ENCODE measurements at regions not wholly inside any gene's neighbourhood (a gene's known extent, or its start where the extent isn't known, plus 50 kb on each side); places are given as distances from the start of the nearest gene placed in this dataset.

DNA sequence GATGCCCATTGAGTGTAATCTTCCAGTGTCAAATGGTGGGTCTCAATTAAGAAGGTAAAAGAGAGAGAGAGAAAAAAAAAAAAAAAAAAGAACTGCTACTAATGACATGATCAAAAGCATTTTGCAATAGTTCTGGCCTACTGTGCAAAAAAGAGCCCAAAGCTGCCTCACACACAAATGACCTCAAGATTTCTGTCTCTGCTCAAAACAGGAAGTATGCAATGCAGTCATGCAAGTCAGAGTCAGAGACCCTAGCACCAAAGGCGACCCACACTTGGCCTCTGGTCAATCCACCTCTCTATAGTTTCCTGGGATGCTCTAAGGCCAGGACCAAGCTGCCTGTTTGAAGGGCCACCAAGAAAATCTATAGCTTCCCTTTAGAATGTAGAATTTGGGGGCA, 323.5 kb downstream of the VPS13C start:
- Histone ChIP-seq H3K9me3 (ENCODE audit: low read length) (no peaks in the 10 kb centered on the region), H3K27me3 (ENCODE audit: insufficient read depth, low read depth, low read length) (no peaks in the 10 kb centered on the region), H3F3A (ENCODE audit: insufficient read depth, low read length, poor library complexity, severe bottlenecking) (no peaks in the 10 kb centered on the region), H3K9ac (ENCODE audit: low read length) (no peak overlapping the region), H3K4me2 (ENCODE audit: low read length) (no peak overlapping the region), H3K36me3 (ENCODE audit: insufficient read depth, low read length) (no peaks in the 10 kb centered on the region), H3K79me2 (replicated peaks; ENCODE audit: insufficient read depth, low read length) (no peaks in the 10 kb centered on the region), H3K27ac (ENCODE audit: low read length) (no peak overlapping the region), H3K4me3 (ENCODE audit: low read length) (no peak overlapping the region), H2AFZ (ENCODE audit: low read depth, low read length) (no peak overlapping the region), H3K9me2 (ENCODE audit: insufficient read depth, low read length) (no peaks in the 10 kb centered on the region), H4K20me1 (ENCODE audit: insufficient read depth) (no peaks in the 10 kb centered on the region)
- TF ChIP-seq SMC3 (conservative IDR thresholded peaks at IDR 0.05; ENCODE audit: poor library complexity) (no peak), TAF1 (IDR thresholded peaks at IDR 0.05; ENCODE audit: low read depth) (no peak), POLR2AphosphoS5 (IDR thresholded peaks at IDR 0.05) (no peak), EP300 (conservative IDR thresholded peaks at IDR 0.05; ENCODE audit: poor library complexity, severe bottlenecking) (no peak), MXI1 (conservative IDR thresholded peaks at IDR 0.05; ENCODE audit: poor library complexity, severe bottlenecking) (no peak), EZH2 (IDR thresholded peaks at IDR 0.05; ENCODE audit: borderline replicate concordance, insufficient read depth, low read length, poor library complexity, severe bottlenecking) (no peak), RAD21 (conservative IDR thresholded peaks at IDR 0.05) (no peak)
- TF ChIP-seq, protein P1, sequence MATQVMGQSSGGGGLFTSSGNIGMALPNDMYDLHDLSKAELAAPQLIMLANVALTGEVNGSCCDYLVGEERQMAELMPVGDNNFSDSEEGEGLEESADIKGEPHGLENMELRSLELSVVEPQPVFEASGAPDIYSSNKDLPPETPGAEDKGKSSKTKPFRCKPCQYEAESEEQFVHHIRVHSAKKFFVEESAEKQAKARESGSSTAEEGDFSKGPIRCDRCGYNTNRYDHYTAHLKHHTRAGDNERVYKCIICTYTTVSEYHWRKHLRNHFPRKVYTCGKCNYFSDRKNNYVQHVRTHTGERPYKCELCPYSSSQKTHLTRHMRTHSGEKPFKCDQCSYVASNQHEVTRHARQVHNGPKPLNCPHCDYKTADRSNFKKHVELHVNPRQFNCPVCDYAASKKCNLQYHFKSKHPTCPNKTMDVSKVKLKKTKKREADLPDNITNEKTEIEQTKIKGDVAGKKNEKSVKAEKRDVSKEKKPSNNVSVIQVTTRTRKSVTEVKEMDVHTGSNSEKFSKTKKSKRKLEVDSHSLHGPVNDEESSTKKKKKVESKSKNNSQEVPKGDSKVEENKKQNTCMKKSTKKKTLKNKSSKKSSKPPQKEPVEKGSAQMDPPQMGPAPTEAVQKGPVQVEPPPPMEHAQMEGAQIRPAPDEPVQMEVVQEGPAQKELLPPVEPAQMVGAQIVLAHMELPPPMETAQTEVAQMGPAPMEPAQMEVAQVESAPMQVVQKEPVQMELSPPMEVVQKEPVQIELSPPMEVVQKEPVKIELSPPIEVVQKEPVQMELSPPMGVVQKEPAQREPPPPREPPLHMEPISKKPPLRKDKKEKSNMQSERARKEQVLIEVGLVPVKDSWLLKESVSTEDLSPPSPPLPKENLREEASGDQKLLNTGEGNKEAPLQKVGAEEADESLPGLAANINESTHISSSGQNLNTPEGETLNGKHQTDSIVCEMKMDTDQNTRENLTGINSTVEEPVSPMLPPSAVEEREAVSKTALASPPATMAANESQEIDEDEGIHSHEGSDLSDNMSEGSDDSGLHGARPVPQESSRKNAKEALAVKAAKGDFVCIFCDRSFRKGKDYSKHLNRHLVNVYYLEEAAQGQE (IDR thresholded peaks at IDR 0.05; ENCODE audit: borderline replicate concordance), result no peak
- TF ChIP-seq, protein P2, sequence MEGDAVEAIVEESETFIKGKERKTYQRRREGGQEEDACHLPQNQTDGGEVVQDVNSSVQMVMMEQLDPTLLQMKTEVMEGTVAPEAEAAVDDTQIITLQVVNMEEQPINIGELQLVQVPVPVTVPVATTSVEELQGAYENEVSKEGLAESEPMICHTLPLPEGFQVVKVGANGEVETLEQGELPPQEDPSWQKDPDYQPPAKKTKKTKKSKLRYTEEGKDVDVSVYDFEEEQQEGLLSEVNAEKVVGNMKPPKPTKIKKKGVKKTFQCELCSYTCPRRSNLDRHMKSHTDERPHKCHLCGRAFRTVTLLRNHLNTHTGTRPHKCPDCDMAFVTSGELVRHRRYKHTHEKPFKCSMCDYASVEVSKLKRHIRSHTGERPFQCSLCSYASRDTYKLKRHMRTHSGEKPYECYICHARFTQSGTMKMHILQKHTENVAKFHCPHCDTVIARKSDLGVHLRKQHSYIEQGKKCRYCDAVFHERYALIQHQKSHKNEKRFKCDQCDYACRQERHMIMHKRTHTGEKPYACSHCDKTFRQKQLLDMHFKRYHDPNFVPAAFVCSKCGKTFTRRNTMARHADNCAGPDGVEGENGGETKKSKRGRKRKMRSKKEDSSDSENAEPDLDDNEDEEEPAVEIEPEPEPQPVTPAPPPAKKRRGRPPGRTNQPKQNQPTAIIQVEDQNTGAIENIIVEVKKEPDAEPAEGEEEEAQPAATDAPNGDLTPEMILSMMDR (IDR thresholded peaks at IDR 0.05; ENCODE audit: poor library complexity, severe bottlenecking), result no peak

DNA sequence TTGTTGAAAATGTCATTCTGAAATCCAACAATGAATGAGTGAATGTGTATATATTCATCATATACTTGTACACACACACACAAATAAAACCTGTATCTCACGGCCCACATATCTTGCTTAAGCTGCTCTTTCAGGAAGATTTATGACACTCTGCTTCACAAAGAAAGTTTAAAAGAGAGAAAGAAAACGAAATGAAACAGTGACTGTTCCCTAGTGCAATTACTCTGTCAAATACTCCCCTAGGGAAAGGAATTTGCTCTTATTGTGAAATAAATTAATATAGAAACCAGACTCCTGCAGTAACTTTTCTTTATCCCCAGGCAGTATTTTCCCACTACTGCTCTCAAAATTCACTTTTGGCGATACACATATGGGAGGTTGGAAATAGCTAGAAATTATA, 329.1 kb downstream of the VPS13C start:
- no peaks in the 10 kb centered on the region for H4K20me1 ChIP-seq (ENCODE audit: insufficient read depth)
- no peaks in the 10 kb centered on the region for H3K9me3 ChIP-seq (ENCODE audit: low read length)
- no peak overlapping the region for H3K4me2 ChIP-seq (ENCODE audit: low read length)
- no peaks in the 10 kb centered on the region for H3K36me3 ChIP-seq (ENCODE audit: insufficient read depth, low read length)
- no peak overlapping the region for H3K4me3 ChIP-seq (ENCODE audit: low read length)
- H3K79me2 ChIP-seq (replicated peaks; ENCODE audit: insufficient read depth, low read length), result no peaks in the 10 kb centered on the region
- no peak overlapping the region for H3K9ac ChIP-seq (ENCODE audit: low read length)
- no peak overlapping the region for H3K27ac ChIP-seq (ENCODE audit: low read length)
- H3K9me2 ChIP-seq (ENCODE audit: insufficient read depth, low read length), result no peaks in the 10 kb centered on the region
- H3F3A ChIP-seq (ENCODE audit: insufficient read depth, low read length, poor library complexity, severe bottlenecking), result no peaks in the 10 kb centered on the region
- no peaks in the 10 kb centered on the region for H3K27me3 ChIP-seq (ENCODE audit: insufficient read depth, low read depth, low read length)
- H2AFZ ChIP-seq (ENCODE audit: low read depth, low read length), result no peak overlapping the region
- TF ChIP-seq, protein P2 (IDR thresholded peaks at IDR 0.05; ENCODE audit: poor library complexity, severe bottlenecking), result no peak
- TF ChIP-seq MXI1 (conservative IDR thresholded peaks at IDR 0.05; ENCODE audit: poor library complexity, severe bottlenecking) (no peak), POLR2AphosphoS5 (IDR thresholded peaks at IDR 0.05) (no peak), RAD21 (conservative IDR thresholded peaks at IDR 0.05) (no peak), EZH2 (IDR thresholded peaks at IDR 0.05; ENCODE audit: borderline replicate concordance, insufficient read depth, low read length, poor library complexity, severe bottlenecking) (no peak), TAF1 (IDR thresholded peaks at IDR 0.05; ENCODE audit: low read depth) (no peak), EP300 (conservative IDR thresholded peaks at IDR 0.05; ENCODE audit: poor library complexity, severe bottlenecking) (no peak), SMC3 (conservative IDR thresholded peaks at IDR 0.05; ENCODE audit: poor library complexity) (no peak)
- TF ChIP-seq, protein P1 (IDR thresholded peaks at IDR 0.05; ENCODE audit: borderline replicate concordance), result no peak

Measured in neural cell (in vitro differentiated cells).